Activated CD4-positive, alpha-beta T cell treated with anti-CD3 and anti-CD28 coated beads, Interleukin-2, amount 50 U/mL, for 24 hours (primary cell): ENCODE measurements at regions not wholly inside any gene's neighbourhood (a gene's known extent, or its start where the extent isn't known, plus 50 kb on each side); places are given as distances from the start of the nearest gene placed in this dataset.
"Not testable (repeated sequence)": the region's sequence is repeated elsewhere in the genome, so short reads cannot be mapped to it uniquely, and the experiment has no call there.

Source experiments
- DNase-seq, 2 donors: peaks; one replicate each; pipeline ENCODE4 v3.0.0-alpha.2; 2020; ENCODE audit warnings: low read depth in 1 of 2, low spot score in 1 of 2

DNA sequence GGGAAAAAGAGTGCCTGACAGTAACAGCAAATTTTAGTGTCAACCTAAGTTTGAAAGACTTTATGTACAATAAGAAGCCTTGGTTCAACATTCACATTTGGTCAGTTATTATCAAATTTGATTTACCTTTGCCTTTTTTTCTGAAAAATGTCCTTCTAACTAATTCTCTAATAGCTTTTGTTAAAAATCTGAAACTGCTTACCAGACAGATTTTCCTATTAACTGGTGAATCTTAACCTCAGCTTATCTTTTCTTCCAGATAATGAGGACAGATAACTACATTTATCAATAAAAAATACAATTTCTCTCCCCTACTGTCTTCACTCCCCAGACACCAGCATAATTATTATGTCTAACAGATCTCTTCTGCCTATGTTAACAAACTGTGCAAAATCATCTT is 988.5 kb downstream of the CDH18 start:
- DNase-seq, result no peak

DNA sequence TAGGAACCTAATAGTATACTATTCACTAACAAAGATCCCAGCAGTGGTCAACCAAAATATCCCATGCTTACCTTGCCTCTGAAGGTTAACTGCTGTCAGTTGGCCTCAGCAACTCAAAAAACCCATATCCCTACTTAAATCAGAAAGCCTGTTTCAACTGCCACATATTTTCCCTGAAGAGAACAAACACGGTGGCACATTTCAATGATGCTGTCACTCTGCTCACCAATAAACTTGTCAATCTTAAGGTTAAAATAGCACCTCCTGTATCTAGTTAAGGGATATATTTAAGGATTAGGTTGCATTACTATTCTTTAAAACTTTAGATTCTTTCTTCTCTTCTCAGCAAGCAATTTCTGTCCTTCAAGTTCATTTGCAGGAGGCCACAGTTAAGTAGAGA is 986.9 kb downstream of the CDH18 start:
- DNase-seq, result no peak

DNA sequence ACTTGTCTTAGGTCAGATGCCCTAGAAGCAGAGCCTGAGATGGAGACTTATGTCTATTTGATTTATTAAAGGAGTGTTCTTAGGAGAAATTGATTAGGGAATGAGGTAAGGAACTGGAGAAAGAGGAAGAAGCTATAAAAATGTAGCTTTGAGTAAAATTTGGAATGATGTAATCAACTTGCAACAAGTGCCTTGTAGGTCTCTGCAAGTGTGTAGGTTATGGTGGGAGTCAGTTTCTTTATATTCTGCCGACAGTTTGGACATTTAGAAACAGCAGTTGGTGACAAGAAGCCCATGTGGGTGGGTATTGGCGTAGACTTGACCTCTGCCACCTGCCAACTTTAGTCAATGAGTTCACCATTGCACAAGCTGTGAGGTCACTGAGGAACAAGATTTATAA is 986.5 kb downstream of the CDH18 start:
- no peak for DNase-seq

DNA sequence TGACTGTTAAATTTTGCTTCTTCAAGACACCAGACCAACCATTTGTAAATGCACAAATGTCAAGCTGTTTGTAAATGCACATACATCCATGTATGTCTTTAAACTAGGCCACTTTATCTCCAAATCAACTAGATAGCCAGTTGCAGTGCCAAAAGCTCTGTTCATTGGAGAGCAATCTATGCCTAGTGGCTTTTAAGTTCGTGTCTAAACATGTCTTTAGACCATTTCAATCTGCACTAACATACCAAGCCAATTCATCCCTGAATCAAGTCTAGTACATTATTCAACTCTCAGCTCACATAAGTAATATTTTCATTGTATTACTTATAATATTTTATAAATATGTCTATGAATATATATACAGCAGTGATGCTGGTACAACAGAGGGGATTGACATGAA is 985.9 kb downstream of the CDH18 start:
- DNase-seq, result no peak

DNA sequence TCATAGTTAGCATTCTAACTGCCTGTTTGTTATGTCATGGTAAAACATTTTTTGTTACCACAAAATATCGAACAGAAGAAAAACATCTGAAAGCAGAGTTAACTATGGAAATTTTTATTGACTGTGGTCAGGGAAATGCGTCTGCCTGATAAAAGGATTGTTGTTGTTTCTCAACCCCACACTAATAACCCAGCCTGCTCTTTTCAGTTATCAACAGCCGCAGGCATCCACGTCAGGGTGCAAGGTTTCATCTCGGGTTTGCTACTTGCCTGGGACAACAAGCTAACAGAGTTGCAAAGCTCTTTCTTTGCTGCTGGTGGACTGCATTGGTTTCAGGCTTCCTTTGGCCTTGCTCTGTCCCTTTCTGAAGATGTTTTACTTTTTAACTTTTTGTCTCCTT is 969.2 kb downstream of the CDH18 start:
- no peak for DNase-seq

DNA sequence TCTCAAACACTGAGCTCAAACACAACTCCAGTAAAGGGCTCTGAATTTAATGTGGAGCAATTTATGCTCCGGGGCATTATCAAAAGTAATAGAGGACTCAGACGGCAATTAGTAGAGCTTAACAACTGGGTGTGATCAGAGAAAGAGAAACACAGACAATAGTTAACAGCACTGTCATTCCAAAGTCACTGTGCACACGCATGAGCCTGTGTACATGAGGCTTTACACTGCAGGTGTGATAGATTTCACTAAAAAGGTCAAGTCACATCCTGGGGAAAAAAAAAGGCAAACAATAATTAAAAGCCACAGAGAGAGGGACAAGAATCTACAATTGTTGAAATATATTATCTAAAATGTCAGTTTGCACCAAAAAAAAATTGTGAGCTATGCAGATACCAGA is 956.5 kb downstream of the CDH18 start:
- no peak for DNase-seq

DNA sequence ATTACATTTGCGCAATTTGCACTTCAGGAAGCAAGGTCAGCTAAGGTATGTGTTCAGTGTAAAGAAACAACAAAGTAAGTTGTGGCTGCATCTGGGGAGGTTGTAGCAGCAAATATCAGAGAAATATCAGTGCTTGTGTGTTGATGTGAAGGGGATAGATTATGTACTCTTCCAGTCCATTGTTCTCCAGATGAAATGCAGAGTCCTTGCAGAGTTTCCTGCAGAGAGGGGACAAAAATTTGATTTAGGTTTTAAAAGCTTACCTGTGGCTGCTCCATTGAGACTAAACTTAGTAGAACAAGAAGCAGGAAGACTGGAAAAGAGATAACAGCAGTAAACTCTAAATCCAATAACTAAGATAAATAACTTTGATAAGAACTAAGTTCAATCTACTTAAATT is 952.2 kb downstream of the CDH18 start:
- no peak for DNase-seq

DNA sequence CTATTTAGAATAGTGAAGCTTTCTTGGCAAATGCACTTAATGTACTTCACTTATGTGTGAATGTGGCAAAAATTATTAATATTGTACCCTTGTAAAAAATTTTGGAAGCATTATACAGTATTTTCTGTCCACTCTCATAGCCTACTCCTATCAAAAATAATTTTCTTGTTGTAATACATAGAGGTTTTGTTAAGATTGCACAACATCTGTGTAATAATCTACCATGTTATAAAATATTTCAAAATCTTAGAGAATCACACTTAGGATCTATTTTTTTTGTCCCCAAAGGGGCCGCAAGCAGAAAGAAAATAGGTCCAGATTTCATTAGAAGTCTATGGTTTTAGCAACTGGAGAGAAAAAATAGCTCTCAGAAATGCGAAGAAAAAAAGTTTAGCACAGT is 945.9 kb downstream of the CDH18 start:
- no peak for DNase-seq

DNA sequence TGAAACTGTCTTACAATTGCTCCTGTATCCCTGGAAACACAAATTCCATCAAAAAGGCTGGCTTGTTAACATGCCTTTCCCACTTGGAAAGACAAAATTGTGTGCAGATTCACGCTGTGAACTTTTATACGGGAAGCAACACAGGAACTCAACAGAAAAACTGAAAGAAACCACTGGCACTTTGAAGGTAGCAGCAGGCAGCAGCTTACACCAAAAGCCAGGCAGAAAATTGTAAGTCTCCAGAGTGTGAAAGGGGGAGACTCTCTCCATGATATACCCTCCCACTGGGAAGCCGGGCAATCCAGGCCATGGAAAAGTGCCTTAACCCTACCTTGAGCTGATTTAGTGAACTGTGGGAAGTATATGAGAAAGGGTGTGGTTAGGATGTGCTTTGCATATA is 943.7 kb downstream of the CDH18 start:
- no peak for DNase-seq

DNA sequence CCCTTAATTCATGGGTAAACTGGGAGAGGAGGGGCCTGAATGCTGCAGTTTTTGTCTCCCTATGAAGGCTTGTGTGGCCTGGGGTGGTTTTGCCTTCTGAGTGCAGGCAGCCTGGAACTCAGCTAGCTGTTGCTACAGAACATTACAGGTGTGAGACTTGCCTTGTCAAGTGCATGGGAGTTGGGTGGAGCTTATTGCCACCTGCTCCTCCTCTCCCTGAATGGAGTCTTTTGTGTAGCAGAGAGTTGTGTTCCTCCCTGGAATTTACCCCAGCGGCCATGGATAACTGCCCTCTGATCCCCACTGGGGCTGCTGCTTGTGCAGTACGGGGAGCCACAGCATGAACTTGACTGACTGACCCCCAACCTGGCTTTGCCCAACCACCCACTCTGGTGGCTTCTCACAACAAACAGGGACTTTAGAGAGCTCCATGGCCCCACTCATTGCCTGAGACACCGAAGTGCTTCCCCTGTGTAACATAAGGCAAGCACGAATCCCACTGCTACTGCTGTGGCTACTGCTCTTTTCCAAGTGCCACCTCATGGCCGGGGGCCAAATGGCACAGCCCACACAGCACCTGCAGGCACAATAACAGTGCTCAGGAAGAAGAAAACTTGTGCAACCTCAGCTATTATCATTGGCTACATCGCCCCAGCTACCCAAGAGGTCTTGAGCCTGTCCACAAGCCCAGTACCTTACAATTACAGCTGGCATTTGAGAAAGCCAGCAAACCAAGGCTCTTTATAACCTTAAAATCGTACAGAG is 942.9 kb downstream of the CDH18 start:
- no peak for DNase-seq

DNA sequence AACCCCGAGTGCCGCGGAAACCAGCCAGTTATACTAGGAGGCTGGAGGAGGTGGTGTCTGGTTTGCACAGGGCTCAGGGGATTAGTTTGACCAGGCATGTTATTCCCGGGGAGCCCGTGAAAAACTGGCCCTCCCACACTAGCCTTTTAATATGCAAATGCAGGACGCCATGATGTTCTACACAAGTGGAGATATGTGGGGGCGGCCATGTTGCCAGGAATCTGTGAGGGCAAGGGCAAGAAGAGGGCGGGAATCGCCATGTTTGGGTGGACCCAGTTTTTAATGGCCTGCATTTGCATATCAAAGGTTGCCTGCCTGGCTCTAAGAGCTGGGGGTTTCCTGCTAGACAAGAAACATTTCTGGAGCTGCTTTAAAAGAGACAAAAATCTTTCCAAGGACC is 940.7 kb downstream of the CDH18 start:
- no peak for DNase-seq

DNA sequence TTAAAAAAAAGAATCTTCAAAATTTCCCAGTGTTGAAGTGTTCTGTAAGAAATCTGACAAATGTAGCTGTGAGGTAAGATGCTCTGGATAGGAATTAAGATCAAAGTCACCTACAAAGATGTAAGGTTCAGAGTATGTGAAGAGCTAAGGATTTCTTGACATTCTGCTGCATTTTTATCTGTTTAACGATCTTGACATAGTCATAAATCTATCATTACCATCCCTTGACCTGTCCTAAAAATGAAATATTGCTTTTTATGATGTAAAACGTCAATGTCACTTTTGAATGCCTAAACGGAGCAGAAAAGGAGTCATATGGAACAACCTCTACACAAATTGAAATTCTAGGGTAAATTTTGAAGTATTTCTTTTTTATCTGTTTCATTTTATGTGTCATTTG is 939.3 kb downstream of the CDH18 start:
- DNase-seq, result no peak

DNA sequence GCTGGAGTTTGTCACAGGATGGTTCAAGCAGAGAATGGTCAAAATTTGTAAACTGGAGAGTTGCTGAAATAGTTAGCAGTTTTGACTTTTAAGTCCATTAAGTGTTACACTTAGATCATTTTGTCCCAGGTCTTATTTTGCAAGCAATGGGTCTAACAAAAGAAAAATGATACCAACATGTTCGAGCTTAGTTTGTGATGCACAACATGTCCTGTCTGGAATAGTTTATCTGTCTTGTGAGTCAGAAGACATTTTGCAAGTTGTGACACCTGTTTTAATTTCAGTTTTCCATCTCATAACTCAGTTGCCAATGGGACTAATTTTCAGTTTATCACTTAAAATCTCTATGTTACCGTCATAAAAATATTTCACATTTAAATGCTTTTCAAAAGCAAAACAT is 929.8 kb downstream of the CDH18 start:
- DNase-seq, result no peak

DNA sequence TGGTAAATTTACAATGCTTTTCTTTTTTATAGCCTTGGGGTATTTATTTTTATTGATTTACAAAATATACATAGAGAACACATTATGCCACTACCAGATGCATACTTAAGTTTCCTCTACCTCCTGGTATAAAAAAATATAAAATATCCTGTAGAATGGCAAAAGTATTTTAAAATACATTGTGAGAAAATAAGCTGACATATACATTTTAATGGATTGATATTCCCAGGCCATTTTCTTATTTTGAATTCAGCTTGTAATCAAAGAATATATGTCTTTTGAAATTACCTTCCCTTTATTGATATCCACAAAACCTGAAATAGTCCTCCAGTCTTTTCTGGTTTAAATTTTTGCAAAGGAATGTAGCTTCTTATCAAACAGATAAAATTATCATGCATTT is 923.9 kb downstream of the CDH18 start:
- no peak for DNase-seq

DNA sequence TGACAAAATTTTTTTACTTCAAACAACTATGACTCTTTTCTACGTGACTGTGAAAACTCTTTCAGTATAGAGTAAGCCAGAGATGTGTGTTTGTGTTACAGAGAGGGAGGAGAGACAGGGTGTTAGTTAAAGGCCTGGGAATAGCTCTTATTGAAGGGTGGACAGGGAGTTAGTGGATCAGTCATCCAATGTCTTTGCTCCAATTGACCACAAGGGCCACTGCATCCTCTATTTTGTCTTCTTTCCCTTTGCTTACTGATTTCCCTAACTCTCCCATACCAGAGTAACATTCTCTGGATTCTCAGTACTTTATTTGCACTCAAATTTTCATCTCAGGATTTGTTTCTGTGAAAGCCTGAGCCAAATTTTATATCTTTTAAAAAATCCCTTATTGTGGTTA is 920.3 kb downstream of the CDH18 start:
- DNase-seq, result no peak

DNA sequence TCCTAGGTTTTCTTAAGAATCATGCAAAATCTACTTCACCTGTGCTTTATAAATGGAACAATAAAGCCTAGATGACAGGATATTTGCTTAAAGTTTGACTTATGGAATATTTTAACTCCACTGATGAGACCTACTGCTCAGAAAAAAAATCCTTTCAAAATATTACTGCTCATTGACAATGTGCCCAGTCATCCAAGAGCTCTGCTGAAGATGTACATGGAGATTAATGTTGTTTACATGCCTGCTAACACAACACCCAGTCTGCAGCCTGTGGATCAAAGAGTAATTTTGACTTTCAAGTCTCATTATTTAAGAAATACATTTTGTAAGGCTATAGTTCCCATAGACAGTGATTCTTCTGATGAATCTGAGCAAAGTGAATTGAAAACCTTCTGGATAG is 889.6 kb downstream of the CDH18 start:
- DNase-seq, result no peak

DNA sequence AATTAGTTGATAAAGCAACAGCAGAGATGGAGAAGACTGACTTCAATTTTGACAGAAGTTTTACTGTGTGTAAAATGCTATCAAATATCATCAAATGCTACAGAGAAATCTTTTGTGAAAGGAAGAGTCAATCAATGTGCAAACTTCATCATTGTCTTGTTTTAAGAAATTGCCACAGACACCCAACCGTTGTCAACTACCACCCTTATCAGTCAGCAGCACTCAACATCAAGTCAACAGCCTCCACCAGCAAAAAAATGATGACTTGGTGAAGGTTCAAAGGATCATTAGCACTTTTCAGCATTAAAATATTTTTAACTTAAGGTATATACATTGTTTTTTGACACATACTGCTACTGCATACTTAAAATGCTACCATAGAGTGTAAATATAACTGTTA is 888.8 kb downstream of the CDH18 start:
- no peak for DNase-seq

DNA sequence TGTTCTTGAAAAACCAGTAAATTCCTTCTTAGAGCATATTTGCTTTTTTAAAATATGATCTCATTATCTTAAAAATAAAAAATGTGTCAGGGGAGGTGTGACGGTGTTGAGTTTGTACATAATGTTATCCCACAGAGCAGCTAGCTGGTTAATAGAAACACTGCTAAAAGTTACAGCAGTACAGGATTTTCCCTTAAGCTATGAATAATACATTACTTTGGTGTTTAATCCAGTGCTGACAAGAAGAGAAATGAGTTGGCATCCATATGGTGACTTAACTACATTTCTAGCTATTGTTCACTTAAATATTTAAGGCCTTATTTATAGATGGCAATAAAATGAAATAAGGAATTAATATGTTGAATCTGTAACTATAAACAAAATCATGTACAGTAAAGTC is 883.1 kb downstream of the CDH18 start:
- no peak for DNase-seq

DNA sequence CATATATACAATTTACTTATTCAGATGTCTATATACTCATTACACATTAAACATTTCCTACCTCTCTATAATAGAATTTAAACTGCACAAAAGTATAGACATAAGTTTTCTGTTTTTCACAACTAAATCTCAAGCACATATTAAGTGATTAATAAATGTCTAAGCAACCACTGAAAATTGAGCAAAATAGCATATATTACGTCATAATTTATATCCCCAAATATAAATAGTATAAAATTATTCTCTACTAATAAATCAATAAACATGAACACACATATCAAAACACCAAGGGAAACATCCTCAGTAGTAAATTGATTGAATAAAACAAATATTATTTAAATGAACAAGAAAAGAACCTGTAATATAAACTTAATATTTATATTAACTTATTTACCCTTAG is 865.1 kb downstream of the CDH18 start:
- DNase-seq, result no peak

DNA sequence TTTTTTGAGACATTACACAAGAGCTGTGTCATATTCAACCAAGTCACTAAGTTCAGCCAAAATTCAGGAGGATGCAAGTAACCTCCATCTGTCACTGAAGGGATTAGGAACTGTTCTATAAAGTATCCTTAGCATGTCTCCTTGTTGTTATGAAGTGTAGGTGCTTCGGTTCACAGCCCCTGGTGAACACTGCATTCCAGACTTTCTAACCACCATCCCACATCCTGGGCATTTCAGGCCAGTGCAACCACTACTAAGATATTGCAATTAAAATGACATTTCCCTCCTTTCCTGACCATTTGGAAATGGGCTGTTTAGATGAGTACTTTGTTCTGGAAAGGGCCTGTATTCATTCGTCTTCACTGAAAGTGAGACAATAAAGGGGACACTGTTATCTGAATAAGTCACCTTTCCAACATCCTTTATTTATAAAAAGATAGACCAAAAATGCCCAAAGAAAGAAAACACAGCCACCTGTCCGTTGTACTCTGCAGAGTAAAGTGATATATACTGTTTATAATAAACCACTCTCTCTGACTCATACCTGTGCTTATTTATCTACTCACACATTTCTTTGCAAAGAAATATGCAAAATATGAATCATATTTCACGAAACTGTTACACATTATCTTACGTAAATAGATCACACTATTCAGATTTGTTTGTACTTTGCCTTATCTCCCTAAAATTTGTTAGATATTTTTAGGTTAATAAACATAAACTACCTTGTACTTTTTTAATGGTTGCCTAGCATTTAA is 861.9 kb downstream of the CDH18 start:
- DNase-seq, result no peak

DNA sequence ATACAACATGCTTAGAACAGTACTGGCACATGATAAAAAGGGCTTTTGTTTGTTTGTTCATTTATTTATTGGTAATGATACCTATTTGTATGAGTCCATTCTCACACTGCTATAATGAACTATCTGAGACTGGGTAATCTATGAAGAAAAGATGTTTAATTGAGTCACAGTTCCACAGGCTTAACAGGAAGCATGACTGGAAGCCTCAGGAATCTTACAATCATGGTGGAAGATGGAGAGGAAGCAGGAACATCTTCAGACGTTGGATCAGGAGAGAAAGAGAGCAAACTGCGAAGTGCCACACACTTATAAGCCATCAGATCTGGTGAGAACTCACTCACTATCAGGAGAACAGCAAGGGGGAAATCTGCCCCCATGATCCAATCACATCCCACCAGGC is 847.7 kb downstream of the CDH18 start:
- DNase-seq, result no peak

DNA sequence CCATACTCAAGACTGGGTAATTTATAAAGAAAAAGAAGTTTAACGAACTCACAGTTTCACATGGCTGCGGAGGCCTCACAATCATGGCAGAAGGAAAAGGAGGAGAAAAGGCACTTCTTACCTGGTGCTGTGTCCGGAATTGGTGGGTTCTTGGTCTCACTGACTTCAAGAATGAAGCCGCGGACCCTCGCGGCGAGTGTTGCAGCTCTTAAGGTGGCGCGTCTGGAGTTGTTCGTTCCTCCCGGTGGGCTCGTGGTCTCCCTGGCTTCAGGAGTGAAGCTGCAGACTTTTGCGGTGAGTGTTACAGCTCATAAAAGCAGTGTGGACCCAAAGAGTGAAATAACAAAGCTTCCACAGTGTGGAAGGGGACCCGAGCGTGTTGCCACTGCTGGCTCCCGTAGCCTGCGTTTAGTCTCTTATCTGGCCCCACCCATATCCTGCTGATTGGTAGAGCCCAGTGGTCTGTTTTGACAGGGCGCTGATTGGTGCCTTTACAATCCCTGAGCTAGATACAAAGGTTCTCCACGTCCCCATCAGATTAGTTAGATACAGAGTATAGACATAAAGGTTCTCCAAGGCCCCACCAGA is 846.0 kb downstream of the CDH18 start:
- DNase-seq, result not testable (repeated sequence)
